Lower leg skin (tissue), 4 donors: ENCODE measurements at regions not wholly inside any gene's neighbourhood (a gene's known extent, or its start where the extent isn't known, plus 50 kb on each side); places are given as distances from the start of the nearest gene placed in this dataset.

Experiments
- DNase-seq, 2 donors: peaks; one replicate each; pipeline ENCODE4 v3.0.0-alpha.2; 2019; ENCODE audit warnings: low spot score in 2 of 2
- H3K4me3 ChIP-seq: fragments of 200-600 bp; sonication (generic); 2 replicates; pipeline ENCODE4 v1.5.1; 2017; ENCODE audit warnings: mild to moderate bottlenecking, low read depth; ENCODE audit not compliant: poor library complexity, severe bottlenecking
- CTCF ChIP-seq, 3 donors: fragments of 450-650 bp; IDR thresholded peaks; one replicate each; pipeline ENCODE4 v1.5.1; 2016; ENCODE audit warnings: antibody characterized with exemption in 3 of 3, mild to moderate bottlenecking in 3 of 3, moderate library complexity in 2 of 3
- POLR2A ChIP-seq, 2 donors: fragments of 450-650 bp; IDR thresholded peaks; one replicate each; pipeline ENCODE4 v1.6.1; 2016 to 2017; ENCODE audit warnings: antibody characterized with exemption in 2 of 2, mild to moderate bottlenecking in 1 of 2, moderate library complexity in 1 of 2
- WGBS, 2 donors: methylation state at CpG; one replicate each; pipeline ENCODE4 v1.1.5; 2018; 5-methylcytosine and 5-hydroxymethylcytosine counted together
- intact Hi-C: fragments of 100-400 bp; cut with DNase I; formaldehyde crosslinking; loops from one replicate; pipeline ENCODE4 v1.15.0; 2023; ENCODE audit warnings: low total_unique reads

DNA sequence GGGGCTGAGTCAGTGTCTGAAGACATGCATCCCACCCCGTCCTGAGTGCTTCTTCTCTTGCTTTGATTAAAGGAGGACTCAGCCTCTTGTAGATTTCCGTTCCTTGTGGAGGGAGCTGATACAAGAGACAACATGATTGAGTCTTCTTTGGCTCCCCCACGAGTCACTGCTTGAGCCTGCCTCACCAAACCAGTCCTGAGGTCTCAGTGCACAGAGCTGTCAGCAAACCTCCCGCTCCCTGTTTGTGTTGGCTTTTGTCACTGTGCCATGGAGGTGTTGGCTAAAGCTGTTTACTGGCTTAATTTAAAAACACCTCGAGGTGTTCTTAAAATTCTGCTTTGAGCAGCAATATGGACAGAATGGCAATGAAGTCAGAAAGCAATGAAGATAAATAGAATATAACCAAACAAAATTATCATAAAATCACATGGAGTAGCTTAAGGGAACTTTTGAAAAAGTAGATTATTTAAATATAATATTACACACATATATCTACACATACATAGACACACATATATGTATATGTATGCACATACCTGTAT is 234.1 kb upstream of the ANKRD55 start:
- no peak for TF ChIP-seq CTCF (IDR thresholded peaks at IDR 0.05)
- TF ChIP-seq POLR2A (IDR thresholded peaks at IDR 0.05) = no peak
- WGBS, 2 donors = 60 to 66% methylated on average over 4 to 5 of the region's 5 CpGs

GRCh38 chr5:56466136-56466816 is 233.1 kb upstream of the ANKRD55 start:
- H3K4me3 ChIP-seq = no peak overlapping the region
- DNase-seq = no peak
- intact Hi-C loops = loop anchor here (5.0 kb wide), 1 partner anchor 181 kb away; no protein-coding TSS in a partner anchor
- TF ChIP-seq CTCF (IDR thresholded peaks at IDR 0.05) (no peak), POLR2A (IDR thresholded peaks at IDR 0.05) (no peak)
- WGBS, 2 donors = 65 to 68% methylated on average over 7 of the region's 7 CpGs

More for the DNA sequence above, 234.1 kb upstream of the ANKRD55 start:
- intact Hi-C loops = loop anchor here (5.0 kb wide), 1 partner anchor 180 kb away; no protein-coding TSS in a partner anchor
- DNase-seq = peak in 1 of 2 donors; percentile 70
- no peak overlapping the region for H3K4me3 ChIP-seq

GRCh38 chr5:56465769-56466135 is 232.6 kb upstream of the ANKRD55 start:
- no peak overlapping the region for H3K4me3 ChIP-seq
- TF ChIP-seq POLR2A (IDR thresholded peaks at IDR 0.05) (no peak), CTCF (IDR thresholded peaks at IDR 0.05) (no peak)
- no peak for DNase-seq
- WGBS, 2 donors = 54 to 68% methylated on average over 2 of the region's 2 CpGs
- intact Hi-C loops = loop anchor here (5.0 kb wide), 1 partner anchor 182 kb away; no protein-coding TSS in a partner anchor

DNA sequence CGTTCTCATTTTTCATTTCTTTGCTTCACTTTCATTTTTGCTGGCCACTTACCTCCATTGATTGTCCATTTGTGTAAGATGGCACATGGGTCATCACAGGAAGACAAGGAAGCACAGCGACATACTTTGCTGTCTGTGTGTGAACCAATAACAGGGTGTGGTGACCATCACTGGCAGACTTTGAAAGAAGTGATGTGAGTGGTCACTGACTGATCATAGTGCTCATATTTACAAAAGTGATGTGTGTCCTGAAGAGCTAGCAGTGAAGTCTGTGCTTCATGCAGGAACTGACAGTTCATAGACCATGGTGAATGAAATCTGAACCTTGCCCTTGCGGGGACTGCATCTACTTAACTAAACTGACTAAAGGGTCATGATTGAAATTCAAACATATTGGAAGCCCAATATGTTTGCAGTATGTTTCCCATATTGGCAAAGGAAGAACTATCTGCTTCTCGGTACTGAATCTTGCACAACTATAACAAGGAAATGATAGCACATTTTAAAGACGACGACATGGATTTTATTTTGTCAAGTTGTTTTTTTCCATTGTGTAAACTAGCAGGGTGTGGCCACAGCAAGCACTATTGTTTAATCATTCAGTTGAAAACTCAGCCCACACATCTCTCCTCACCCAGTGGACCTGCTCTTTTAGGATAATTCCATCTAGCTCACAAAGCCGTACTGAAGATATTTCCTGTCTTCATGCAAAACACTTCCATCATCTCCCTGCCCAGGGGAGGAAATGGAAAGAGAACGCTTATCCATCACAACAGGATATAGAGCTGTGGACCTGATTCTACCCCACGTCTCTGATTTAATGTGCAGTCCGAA is 232.0 kb upstream of the ANKRD55 start:
- no peak for TF ChIP-seq CTCF (IDR thresholded peaks at IDR 0.05)
- TF ChIP-seq POLR2A (IDR thresholded peaks at IDR 0.05) = no peak
- WGBS, 2 donors = 53 to 57% methylated on average over 10 of the region's 10 CpGs
- no peak for DNase-seq
- no peak overlapping the region for H3K4me3 ChIP-seq
- intact Hi-C loops = loop anchor here (5.0 kb wide), 1 partner anchor 182 kb away; no protein-coding TSS in a partner anchor

DNA sequence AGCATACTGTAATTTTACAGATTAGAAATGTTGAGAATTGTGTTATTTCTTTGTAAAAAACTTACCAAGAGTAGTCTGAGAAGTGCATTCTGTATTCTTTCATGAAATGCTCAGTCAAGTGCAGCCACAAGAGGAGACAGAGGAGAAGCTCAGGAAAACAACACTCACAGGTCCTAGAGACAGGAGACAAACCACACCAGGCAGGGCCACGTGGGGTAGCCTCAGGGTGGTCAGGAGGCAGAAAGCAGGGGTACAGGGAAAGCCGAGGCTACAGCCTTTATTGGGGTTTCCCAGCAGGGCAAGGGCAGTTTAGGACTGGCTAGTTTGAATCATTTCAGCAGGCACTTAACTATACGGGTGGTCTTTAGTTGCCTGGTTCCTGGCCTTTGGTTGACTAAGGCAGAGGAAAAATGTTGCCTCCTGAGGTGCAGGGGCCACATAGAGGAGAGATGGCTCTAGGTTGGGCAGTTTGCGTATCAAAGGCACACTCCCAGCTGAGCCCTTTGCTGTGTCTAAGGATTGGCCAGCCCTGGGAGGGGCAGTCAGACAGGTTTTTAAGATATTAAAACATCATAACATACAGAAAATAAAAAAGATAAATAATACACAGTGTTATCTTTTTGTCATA is 230.9 kb upstream of the ANKRD55 start:
- no peak overlapping the region for H3K4me3 ChIP-seq
- no peak for TF ChIP-seq CTCF (IDR thresholded peaks at IDR 0.05)
- no peak for TF ChIP-seq POLR2A (IDR thresholded peaks at IDR 0.05)
- no peak for DNase-seq
- WGBS, 2 donors = 74 to 90% methylated on average over 4 of the region's 4 CpGs
- intact Hi-C loops = no loop called here
